ENCODE measurements at regions not wholly inside any gene's neighbourhood (a gene's known extent, or its start where the extent isn't known, plus 50 kb on each side); places are given as distances from the start of the nearest gene placed in this dataset.

- TF ChIP-seq MAX (IDR thresholded peaks at IDR 0.05) (no peak), RAD21 (IDR thresholded peaks at IDR 0.05; ENCODE audit: low read depth) (peak; percentile 45), TCF7L2 (IDR thresholded peaks at IDR 0.05; ENCODE audit: borderline replicate concordance, extremely low read depth, insufficient read depth, insufficient read length) (no peak), POLR2AphosphoS5 (IDR thresholded peaks at IDR 0.05; ENCODE audit: low read depth, low read length) (no peak), CTCF (IDR thresholded peaks at IDR 0.05 in 2 of 3, conservative IDR thresholded peaks at IDR 0.05 in 1 of 3; ENCODE audit: borderline replicate concordance in 1 of 3, insufficient read depth in 1 of 3, low read depth in 2 of 3, low read length in 2 of 3) (peak in 2 of 3 experiments; percentile 42 to 47; a peak in 4 of 6 replicates), POLR2A (IDR thresholded peaks at IDR 0.05; ENCODE audit: borderline replicate concordance, extremely low read depth, insufficient read depth, insufficient read length) (no peak), EZH2phosphoT487 (IDR thresholded peaks at IDR 0.05; ENCODE audit: borderline replicate concordance) (no peak), SIN3A (IDR thresholded peaks at IDR 0.05; ENCODE audit: low read depth) (no peak), EZH2 (IDR thresholded peaks at IDR 0.05) (no peak), SP1 (IDR thresholded peaks at IDR 0.05; ENCODE audit: low read depth) (no peak), EGR1 (IDR thresholded peaks at IDR 0.05; ENCODE audit: low read depth) (no peak), JUND (IDR thresholded peaks at IDR 0.05) (no peak), ZFX (IDR thresholded peaks at IDR 0.05) (no peak), ELF1 (IDR thresholded peaks at IDR 0.05; ENCODE audit: borderline replicate concordance, low read depth) (no peak)
Measured at GRCh38 chrX:63918611-63919010, 133.6 kb upstream of the ARHGEF9 start.
